ENCODE measurements at regions not wholly inside any gene's neighbourhood (a gene's known extent, or its start where the extent isn't known, plus 50 kb on each side); places are given as distances from the start of the nearest gene placed in this dataset.

DNA sequence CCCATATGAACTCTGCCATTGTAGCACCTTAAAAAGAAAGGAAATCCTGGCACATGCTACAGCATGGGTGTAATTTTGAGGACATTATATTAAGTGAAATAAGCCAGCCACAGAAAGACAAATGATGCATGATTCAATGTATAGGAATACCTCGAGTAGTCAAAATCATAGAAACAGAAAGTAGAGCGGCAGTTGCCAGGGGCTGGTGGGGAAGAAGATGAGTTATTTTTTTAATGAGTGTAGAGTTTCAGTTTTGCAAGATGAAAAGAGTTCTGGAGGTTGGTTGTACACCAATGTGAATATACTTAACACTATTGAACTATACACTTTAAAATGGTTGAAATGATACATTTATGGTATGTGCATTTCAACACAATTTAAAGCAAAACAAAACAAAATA, 133.0 kb downstream of the ZDHHC21 start:
- intact Hi-C loops (cut with DNase I), result no loop called here
- no peak overlapping the region for H3K27ac ChIP-seq
- no peak for TF ChIP-seq POLR2A (IDR thresholded peaks at IDR 0.05)
- TF ChIP-seq, protein P1, sequence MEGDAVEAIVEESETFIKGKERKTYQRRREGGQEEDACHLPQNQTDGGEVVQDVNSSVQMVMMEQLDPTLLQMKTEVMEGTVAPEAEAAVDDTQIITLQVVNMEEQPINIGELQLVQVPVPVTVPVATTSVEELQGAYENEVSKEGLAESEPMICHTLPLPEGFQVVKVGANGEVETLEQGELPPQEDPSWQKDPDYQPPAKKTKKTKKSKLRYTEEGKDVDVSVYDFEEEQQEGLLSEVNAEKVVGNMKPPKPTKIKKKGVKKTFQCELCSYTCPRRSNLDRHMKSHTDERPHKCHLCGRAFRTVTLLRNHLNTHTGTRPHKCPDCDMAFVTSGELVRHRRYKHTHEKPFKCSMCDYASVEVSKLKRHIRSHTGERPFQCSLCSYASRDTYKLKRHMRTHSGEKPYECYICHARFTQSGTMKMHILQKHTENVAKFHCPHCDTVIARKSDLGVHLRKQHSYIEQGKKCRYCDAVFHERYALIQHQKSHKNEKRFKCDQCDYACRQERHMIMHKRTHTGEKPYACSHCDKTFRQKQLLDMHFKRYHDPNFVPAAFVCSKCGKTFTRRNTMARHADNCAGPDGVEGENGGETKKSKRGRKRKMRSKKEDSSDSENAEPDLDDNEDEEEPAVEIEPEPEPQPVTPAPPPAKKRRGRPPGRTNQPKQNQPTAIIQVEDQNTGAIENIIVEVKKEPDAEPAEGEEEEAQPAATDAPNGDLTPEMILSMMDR (IDR thresholded peaks at IDR 0.05), result no peak
- H3K9me3 ChIP-seq (replicated peaks in 1 of 3), result no peaks in the 10 kb centered on the region
- WGBS, 4 donors, result 83 to 94% (median 90%) methylated on average over 2 of the region's 2 CpGs
- no peaks in the 10 kb centered on the region for H3K36me3 ChIP-seq (replicated peaks in 1 of 2)
- H3K27me3 ChIP-seq, result no peaks in the 10 kb centered on the region
- no peak overlapping the region for H3K4me3 ChIP-seq
- DNase-seq, result no peak
- no peaks in the 10 kb centered on the region for H3K4me1 ChIP-seq (replicated peaks in 1 of 2)

DNA sequence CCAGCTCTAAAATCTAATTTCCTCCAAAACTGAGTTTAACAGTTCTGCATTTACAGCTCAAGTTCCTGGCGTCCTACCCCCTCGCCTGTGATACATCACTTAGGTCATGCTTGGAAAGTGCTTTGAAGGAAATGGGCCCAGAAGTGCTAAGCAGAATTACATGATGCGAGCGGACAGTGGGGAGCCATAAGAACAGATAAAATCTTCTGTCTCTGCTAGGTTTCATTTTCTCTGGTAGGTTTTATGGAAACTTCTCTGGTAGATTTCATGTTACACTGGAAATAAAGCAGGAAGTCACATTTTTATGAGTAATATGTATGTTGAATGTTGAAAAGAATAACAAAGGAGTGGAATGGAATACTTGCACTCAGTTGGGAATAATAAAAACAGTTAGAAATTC, 138.3 kb downstream of the ZDHHC21 start:
- 85 to 92% (median 89%) methylated on average over 4 of the region's 4 CpGs for WGBS, 4 donors
- H3K4me1 ChIP-seq (replicated peaks in 1 of 2), result no peaks in the 10 kb centered on the region
- H3K36me3 ChIP-seq (replicated peaks in 1 of 2), result no peaks in the 10 kb centered on the region
- intact Hi-C loops (cut with DNase I), result no loop called here
- H3K27me3 ChIP-seq, result no peaks in the 10 kb centered on the region
- no peaks in the 10 kb centered on the region for H3K9me3 ChIP-seq (replicated peaks in 1 of 3)
- DNase-seq, result no peak
- H3K4me3 ChIP-seq, result no peak overlapping the region
- H3K27ac ChIP-seq, result no peak overlapping the region
- TF ChIP-seq POLR2A (IDR thresholded peaks at IDR 0.05), result no peak
- TF ChIP-seq, protein P1 (IDR thresholded peaks at IDR 0.05), result no peak

DNA sequence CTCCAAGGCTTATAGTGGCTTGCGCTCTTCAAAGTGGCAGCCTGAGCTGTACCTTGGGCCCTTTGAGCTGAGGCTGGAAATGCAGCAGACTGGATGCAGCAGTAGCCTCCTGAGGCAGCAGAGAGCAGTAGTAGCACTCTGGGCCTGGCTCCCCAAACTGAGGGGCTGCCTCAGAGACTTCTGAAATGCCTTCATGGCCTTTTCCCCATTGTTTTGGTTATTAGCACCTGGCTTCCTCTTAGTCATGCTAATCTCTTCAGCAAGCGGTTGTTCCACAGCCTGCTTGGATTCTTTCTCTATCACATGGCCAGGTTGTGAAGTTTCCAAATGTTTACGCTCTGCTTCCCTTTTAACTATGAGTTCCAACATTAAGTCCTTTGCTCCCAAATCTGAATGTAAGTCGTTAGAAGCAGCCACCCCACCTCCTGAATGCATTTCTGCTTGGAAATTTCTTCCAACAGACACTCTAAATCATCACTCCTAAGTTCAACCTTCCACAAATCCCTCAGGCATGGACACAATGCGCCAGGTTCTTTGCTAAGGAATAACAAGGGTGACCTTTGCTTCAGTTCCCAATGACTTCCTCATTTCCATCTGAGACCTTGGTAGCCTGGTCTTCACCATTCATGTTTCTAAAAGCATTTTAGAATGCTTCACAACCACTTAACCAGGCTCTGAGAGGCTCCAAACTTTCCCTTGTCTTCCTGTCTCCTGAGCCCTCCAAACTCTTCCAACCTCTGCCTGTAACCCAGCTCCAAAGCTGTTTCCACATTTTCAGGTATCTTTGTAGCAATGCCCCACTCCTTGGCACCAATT, 145.8 kb downstream of the ZDHHC21 start:
- TF ChIP-seq POLR2A (IDR thresholded peaks at IDR 0.05), result no peak
- TF ChIP-seq, protein P1 (IDR thresholded peaks at IDR 0.05), result no peak
- intact Hi-C loops (cut with DNase I), result no loop called here
- Histone ChIP-seq H3K36me3 (replicated peaks in 1 of 2) (no peaks in the 10 kb centered on the region), H3K4me3 (no peak overlapping the region), H3K27me3 (no peaks in the 10 kb centered on the region), H3K9me3 (replicated peaks in 1 of 3) (no peaks in the 10 kb centered on the region), H3K27ac (no peak overlapping the region), H3K4me1 (replicated peaks in 1 of 2) (no peaks in the 10 kb centered on the region)
- 74 to 79% (median 75%) methylated on average over 4 to 5 of the region's 5 CpGs for WGBS, 4 donors
- no peak for DNase-seq

DNA sequence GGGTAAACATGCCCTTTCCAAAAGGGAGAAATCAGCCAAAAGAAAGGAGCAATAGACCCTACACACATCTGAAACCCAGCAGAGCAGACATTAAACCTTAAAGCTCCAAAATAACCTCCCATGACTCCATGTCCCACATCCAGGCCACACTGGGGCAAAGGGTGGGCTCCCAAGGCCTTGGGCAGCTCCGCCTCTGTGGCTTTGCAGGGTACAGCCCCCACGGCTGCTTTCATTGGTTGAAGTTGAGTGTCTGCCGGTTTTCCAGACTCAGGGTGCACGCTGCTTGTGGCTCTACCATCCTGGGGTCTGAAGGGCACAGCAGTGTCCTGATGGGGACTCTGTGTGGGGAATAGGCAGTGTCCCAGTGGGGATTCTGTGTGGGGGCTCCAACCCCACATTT, 146.5 kb downstream of the ZDHHC21 start:
- Histone ChIP-seq H3K9me3 (replicated peaks in 1 of 3) (no peaks in the 10 kb centered on the region), H3K27ac (no peak overlapping the region), H3K4me3 (no peak overlapping the region), H3K36me3 (replicated peaks in 1 of 2) (no peaks in the 10 kb centered on the region), H3K4me1 (replicated peaks in 1 of 2) (no peaks in the 10 kb centered on the region), H3K27me3 (no peaks in the 10 kb centered on the region)
- TF ChIP-seq, protein P1 (IDR thresholded peaks at IDR 0.05), result no peak
- no peak for TF ChIP-seq POLR2A (IDR thresholded peaks at IDR 0.05)
- DNase-seq, result no peak
- intact Hi-C loops (cut with DNase I), result no loop called here
- 86 to 94% (median 92%) methylated on average over 3 to 4 of the region's 4 CpGs for WGBS, 4 donors

All from adrenal gland (tissue), 9 donors.